KG1 (cell line): ENCODE measurements at regions not wholly inside any gene's neighbourhood (a gene's known extent, or its start where the extent isn't known, plus 50 kb on each side); places are given as distances from the start of the nearest gene placed in this dataset.
"Not testable (repeated sequence)": the region's sequence is repeated elsewhere in the genome, so short reads cannot be mapped to it uniquely, and the experiment has no call there.

Experiments used
- DNase-seq: peaks from one replicate; lab custom pipeline; 2025; lab: John Stamatoyannopoulos, UW

- no peak for DNase-seq
These were observed 361.2 kb downstream of the CCER1 start for GRCh38 chr12:90593596-90594295.

- DNase-seq: no peak
These were observed 365.0 kb downstream of the CCER1 start for GRCh38 chr12:90589956-90590355.

- no peak for DNase-seq
These were observed 369.2 kb downstream of the CCER1 start for GRCh38 chr12:90585640-90586304.

GRCh38 chr12:90576707-90577106, 378.3 kb downstream of the CCER1 start:
- no peak for DNase-seq

GRCh38 chr12:90575995-90576394, 379.0 kb downstream of the CCER1 start:
- DNase-seq: no peak

GRCh38 chr12:90574676-90575075, 380.3 kb downstream of the CCER1 start:
- DNase-seq: no peak

- no peak for DNase-seq
These were observed 382.2 kb downstream of the CCER1 start for GRCh38 chr12:90572778-90573177.

GRCh38 chr12:90569685-90570084, 385.3 kb downstream of the CCER1 start:
- no peak for DNase-seq

- no peak for DNase-seq
These were observed 392.3 kb downstream of the CCER1 start for GRCh38 chr12:90562671-90563070.

GRCh38 chr12:90548595-90548994, 406.4 kb downstream of the CCER1 start:
- DNase-seq: no peak

- no peak for DNase-seq
These were observed 408.5 kb downstream of the CCER1 start for GRCh38 chr12:90546511-90546910.

GRCh38 chr12:90543841-90544240, 411.1 kb downstream of the CCER1 start:
- no peak for DNase-seq

- no peak for DNase-seq
These were observed 411.6 kb downstream of the CCER1 start for GRCh38 chr12:90543374-90543773.

- not testable (repeated sequence) for DNase-seq
These were observed 412.1 kb downstream of the CCER1 start for GRCh38 chr12:90542852-90543251.

GRCh38 chr12:90533828-90534227, 421.1 kb downstream of the CCER1 start:
- DNase-seq: not testable (repeated sequence)

GRCh38 chr12:90520002-90520734, 434.8 kb downstream of the CCER1 start:
- no peak for DNase-seq

- DNase-seq: no peak
These were observed 435.7 kb downstream of the CCER1 start for GRCh38 chr12:90519285-90519684.

- no peak for DNase-seq
These were observed 439.5 kb downstream of the CCER1 start for GRCh38 chr12:90515199-90516175.

GRCh38 chr12:90514325-90514724, 440.7 kb downstream of the CCER1 start:
- no peak for DNase-seq

- no peak for DNase-seq
These were observed 442.5 kb downstream of the CCER1 start for GRCh38 chr12:90512518-90512917.

- no peak for DNase-seq
These were observed 444.0 kb downstream of the CCER1 start for GRCh38 chr12:90510948-90511347.

GRCh38 chr12:90504806-90505205, 450.2 kb downstream of the CCER1 start:
- DNase-seq: no peak
